Motor neuron (in vitro differentiated cells): ENCODE measurements at regions not wholly inside any gene's neighbourhood (a gene's known extent, or its start where the extent isn't known, plus 50 kb on each side); places are given as distances from the start of the nearest gene placed in this dataset.

ENCODE experiments used
- ATAC-seq, 8 experiments: fragments of 200-7000 bp; cut with Tn5 transposase; replicated peaks in 6 of 8; 2 replicates each; pipeline ENCODE4 v1.8.0; 2021; ENCODE audit warnings: mild to moderate bottlenecking in 8 of 8, moderate library complexity in 8 of 8
- H3K27ac ChIP-seq, 2 donors: fragments of 250-450 bp; sonication (Bioruptor Pico); 2 replicates each; pipeline ENCODE4 v1.9.0; 2021; ENCODE audit warnings: antibody characterized with exemption in 2 of 2, mild to moderate bottlenecking in 2 of 2, moderate library complexity in 1 of 2
- H3K4me1 ChIP-seq, 2 donors: fragments of 250-450 bp; sonication (Bioruptor Pico); replicated peaks in 1 of 2; 2 replicates each; pipeline ENCODE4 v1.6.1; 2021; ENCODE audit warnings: antibody characterized with exemption in 2 of 2, mild to moderate bottlenecking in 2 of 2, moderate library complexity in 1 of 2
- H3K4me3 ChIP-seq, 5 donors: fragments of 250-450 bp; sonication (Bioruptor Pico); 2 replicates each; pipeline ENCODE4 v1.9.0; 2021; ENCODE audit warnings: antibody characterized with exemption in 5 of 5, mild to moderate bottlenecking in 5 of 5, moderate library complexity in 4 of 5
- WGBS, 10 experiments: fragments of 450-650 bp; shearing (Covaris generic); methylation state at CpG; one replicate each; pipeline ENCODE4 v1.0.0; 2022; 5-methylcytosine and 5-hydroxymethylcytosine counted together
- in situ Hi-C, 9 experiments: fragments of 400-800 bp; cut with MboI; loops; one replicate each; pipeline ENCODE4 v1.15.0; 2021; ENCODE audit warnings: low sequenced_read_pairs in 9 of 9, low pct_unique_long_range_greater_than_20kb in 2 of 9; ENCODE audit not compliant: unreplicated experiment in 9 of 9

- H3K4me3 ChIP-seq = no peak overlapping the region
- no peak for ATAC-seq
- 0 to 100% (median 60%) methylated on average over 1 to 5 of the region's 14 CpGs; no CpG with 5 or more reads in 3 of the 10 experiments for WGBS, 10 experiments
- in situ Hi-C loops = no loop called here
- H3K27ac ChIP-seq = no peak overlapping the region
- no peaks in the 10 kb centered on the region for H3K4me1 ChIP-seq
Measured at GRCh38 chr5:161630948-161631347, 54.6 kb upstream of the GABRA6 start.

DNA sequence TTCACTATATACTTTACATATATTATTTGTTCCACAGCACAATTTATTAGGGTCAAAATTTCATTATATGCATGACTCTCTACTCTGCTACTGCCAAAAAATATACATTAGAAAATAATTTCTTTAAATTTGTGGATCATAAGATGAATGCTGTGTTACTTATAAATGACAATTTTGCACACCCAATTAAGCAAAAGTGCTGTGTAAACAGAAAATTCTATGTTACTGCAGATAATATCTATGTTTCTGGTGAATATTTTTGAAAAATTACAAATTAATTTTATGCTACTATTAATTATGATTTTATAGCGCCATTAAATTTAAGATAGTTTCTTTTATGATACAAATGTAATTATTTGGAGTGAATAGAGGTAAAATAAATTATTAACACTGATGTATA lies 59.8 kb upstream of the GABRA6 start:
- in situ Hi-C loops = no loop called here
- Histone ChIP-seq H3K27ac (no peak overlapping the region), H3K4me1 (no peaks in the 10 kb centered on the region), H3K4me3 (no peak overlapping the region)
- WGBS, 10 experiments = 0 to 100% (median 67%) methylated on average over 1 of the region's 1 CpG; no CpG with 5 or more reads in 1 of the 10 experiments
- no peak for ATAC-seq

DNA sequence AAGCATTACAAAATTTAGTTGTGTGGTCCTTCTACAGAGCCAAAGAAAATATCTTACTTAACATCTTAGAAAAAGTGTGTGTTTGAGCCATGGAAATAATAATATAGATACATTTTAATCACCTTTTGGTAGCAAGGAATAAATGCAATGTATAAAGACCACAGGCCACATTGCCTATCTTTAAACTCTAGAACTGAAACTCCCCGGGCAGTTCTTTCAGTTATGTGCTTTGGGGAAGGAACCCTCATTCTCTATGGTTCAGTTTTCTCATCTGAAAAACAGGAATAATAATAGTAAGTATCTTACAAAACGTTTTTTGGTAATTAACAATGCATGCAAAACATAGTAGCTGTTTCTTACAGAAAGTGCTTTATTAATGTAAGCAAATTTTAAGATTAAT lies 67.8 kb upstream of the GABRB2 start:
- in situ Hi-C loops = no loop called here
- no peak overlapping the region for H3K4me3 ChIP-seq
- no peak for ATAC-seq

DNA sequence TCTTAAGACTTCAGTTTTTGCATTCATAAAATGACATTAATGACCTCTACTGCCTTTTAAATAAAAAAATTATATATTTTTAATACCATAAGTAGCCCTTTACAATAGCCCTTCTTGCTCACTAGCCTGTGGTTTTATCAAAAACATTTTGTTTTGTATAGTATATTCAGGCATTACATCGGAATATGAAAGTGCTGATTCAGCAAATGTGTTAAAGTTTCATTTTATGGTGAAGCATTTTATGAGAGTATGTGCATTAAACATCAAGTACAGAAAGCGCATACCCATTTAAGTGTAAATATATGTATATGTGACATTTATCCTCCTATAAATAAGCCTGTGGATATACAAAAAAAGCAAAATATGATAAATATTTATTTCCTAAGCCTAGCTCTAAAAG lies 56.2 kb upstream of the GABRB2 start:
- in situ Hi-C loops = no loop called here
- WGBS, 10 experiments = 7 to 100% (median 86%) methylated on average over 1 to 2 of the region's 2 CpGs
- no peak overlapping the region for H3K4me3 ChIP-seq
- ATAC-seq = peak in 1 of 8 experiments; percentile 85
- H3K4me1 ChIP-seq = no peaks in the 10 kb centered on the region
- H3K27ac ChIP-seq = no peak overlapping the region

More for the DNA sequence above, 67.8 kb upstream of the GABRB2 start:
- H3K4me1 ChIP-seq = no peaks in the 10 kb centered on the region
- no peak overlapping the region for H3K27ac ChIP-seq
- WGBS, 10 experiments = 0 to 67% (median 37%) methylated on average over 1 to 2 of the region's 2 CpGs

DNA sequence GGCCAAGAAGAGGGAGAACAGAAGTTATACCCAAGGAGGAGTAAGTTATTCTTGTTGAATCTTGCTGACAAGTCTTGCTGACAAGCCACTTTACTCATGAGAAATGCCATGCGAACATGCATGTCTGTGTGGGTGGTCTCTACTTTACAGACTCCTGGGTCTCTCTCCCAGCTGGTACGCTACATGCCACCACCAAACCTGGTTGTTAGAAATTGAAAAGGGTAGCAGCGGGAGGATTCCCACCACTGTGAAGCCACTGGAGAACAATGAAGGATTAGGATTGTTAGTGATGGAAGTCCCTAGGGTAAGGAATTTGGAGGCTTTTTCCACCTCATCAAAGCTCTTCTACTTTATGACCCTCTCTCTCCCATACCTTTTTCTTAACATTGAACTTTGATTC lies 53.6 kb upstream of the GABRB2 start:
- no peaks in the 10 kb centered on the region for H3K4me1 ChIP-seq
- in situ Hi-C loops = no loop called here
- ATAC-seq = no peak
- H3K4me3 ChIP-seq = no peak overlapping the region
- 36 to 83% (median 78%) methylated on average over 1 to 3 of the region's 3 CpGs; no CpG with 5 or more reads in 4 of the 10 experiments for WGBS, 10 experiments
- H3K27ac ChIP-seq = no peak overlapping the region

DNA sequence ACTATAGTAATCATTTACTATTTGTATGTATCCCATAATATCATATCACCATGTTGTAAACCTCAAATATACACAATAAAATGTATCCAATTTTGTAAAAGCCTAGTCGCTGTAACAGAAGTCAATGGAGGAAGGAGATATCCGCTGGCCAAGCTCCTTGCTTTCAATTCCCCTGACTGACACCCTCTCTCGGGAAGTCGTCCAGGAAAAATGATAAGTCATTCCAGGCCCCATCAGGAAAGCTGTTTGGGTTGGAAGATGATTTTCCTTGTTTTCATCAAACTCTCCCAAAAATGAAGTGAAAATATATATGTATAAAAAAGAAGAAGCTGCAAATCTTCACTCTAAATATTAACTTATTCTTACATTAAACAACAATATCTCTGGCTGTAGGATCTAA lies 52.2 kb upstream of the GABRB2 start:
- no peak for ATAC-seq
- WGBS, 10 experiments = 30 to 100% (median 90%) methylated on average over 1 to 4 of the region's 4 CpGs
- no peak overlapping the region for H3K27ac ChIP-seq
- H3K4me1 ChIP-seq = no peaks in the 10 kb centered on the region
- H3K4me3 ChIP-seq = no peak overlapping the region
- in situ Hi-C loops = no loop called here
